Osteocyte (in vitro differentiated cells): ENCODE measurements at regions not wholly inside any gene's neighbourhood (a gene's known extent, or its start where the extent isn't known, plus 50 kb on each side); places are given as distances from the start of the nearest gene placed in this dataset.

ENCODE experiments used
- DNase-seq: peaks from one replicate; pipeline ENCODE4 v3.0.0; 2021; ENCODE audit warnings: mixed read lengths; ENCODE audit not compliant: unreplicated experiment; ENCODE audit errors: extremely low spot score
- H3K27ac Mint-ChIP-seq: one replicate; pipeline ENCODE4 v1.8.0; 2021; ENCODE audit warnings: mild to moderate bottlenecking, mixed read lengths; ENCODE audit not compliant: unreplicated experiment
- H3K27me3 Mint-ChIP-seq: one replicate; pipeline ENCODE4 v1.8.0; 2021; ENCODE audit warnings: mixed read lengths; ENCODE audit not compliant: unreplicated experiment
- H3K36me3 Mint-ChIP-seq: one replicate; pipeline ENCODE4 v1.8.0; 2021; ENCODE audit warnings: mixed read lengths; ENCODE audit not compliant: unreplicated experiment
- H3K4me1 Mint-ChIP-seq: one replicate; pipeline ENCODE4 v1.8.0; 2021; ENCODE audit warnings: mixed read lengths; ENCODE audit not compliant: unreplicated experiment
- H3K4me3 Mint-ChIP-seq: one replicate; pipeline ENCODE4 v1.8.0; 2021; ENCODE audit warnings: mild to moderate bottlenecking, moderate library complexity, mixed read lengths; ENCODE audit not compliant: unreplicated experiment
- H3K9me3 Mint-ChIP-seq: one replicate; pipeline ENCODE4 v1.8.0; 2021; ENCODE audit warnings: mixed read lengths; ENCODE audit not compliant: unreplicated experiment
- TF ChIP-seq, protein P1 (sequence below): fragments of 200-600 bp; sonication (generic); IDR thresholded peaks from 2 replicates; pipeline ENCODE4 v1.5.0; 2021; ENCODE audit warnings: antibody characterized with exemption, mild to moderate bottlenecking, moderate library complexity

DNA sequence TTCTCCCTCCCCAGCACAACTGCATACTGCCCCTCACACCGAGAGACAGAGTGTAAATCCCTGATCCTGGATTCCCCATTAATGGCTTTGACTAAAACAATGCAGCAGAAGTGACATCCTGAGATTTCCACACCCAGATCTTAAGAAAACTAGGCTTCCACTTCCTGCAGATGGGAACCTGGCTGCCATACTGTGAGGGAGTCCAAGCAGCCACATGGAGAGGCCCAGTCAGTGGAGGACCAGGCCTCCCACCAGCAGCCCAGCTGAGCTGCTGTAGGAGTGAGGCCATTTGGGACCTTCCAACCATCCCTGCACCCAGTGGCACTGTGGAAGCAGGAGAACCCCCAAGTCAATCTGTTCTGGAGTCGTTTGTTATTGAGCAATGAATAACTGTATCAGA, 120.6 kb downstream of the CRYAA start:
- H3K4me1 Mint-ChIP-seq = peaks cover 17% of the 10 kb centered on the region
- H3K27ac Mint-ChIP-seq = no peak overlapping the region
- TF ChIP-seq, protein P1, sequence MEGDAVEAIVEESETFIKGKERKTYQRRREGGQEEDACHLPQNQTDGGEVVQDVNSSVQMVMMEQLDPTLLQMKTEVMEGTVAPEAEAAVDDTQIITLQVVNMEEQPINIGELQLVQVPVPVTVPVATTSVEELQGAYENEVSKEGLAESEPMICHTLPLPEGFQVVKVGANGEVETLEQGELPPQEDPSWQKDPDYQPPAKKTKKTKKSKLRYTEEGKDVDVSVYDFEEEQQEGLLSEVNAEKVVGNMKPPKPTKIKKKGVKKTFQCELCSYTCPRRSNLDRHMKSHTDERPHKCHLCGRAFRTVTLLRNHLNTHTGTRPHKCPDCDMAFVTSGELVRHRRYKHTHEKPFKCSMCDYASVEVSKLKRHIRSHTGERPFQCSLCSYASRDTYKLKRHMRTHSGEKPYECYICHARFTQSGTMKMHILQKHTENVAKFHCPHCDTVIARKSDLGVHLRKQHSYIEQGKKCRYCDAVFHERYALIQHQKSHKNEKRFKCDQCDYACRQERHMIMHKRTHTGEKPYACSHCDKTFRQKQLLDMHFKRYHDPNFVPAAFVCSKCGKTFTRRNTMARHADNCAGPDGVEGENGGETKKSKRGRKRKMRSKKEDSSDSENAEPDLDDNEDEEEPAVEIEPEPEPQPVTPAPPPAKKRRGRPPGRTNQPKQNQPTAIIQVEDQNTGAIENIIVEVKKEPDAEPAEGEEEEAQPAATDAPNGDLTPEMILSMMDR = no peak
- H3K4me3 Mint-ChIP-seq = no peak overlapping the region
- peaks cover 5% of the 10 kb centered on the region for H3K27me3 Mint-ChIP-seq
- no peaks in the 10 kb centered on the region for H3K9me3 Mint-ChIP-seq
- H3K36me3 Mint-ChIP-seq = no peaks in the 10 kb centered on the region
- no peak for DNase-seq

DNA sequence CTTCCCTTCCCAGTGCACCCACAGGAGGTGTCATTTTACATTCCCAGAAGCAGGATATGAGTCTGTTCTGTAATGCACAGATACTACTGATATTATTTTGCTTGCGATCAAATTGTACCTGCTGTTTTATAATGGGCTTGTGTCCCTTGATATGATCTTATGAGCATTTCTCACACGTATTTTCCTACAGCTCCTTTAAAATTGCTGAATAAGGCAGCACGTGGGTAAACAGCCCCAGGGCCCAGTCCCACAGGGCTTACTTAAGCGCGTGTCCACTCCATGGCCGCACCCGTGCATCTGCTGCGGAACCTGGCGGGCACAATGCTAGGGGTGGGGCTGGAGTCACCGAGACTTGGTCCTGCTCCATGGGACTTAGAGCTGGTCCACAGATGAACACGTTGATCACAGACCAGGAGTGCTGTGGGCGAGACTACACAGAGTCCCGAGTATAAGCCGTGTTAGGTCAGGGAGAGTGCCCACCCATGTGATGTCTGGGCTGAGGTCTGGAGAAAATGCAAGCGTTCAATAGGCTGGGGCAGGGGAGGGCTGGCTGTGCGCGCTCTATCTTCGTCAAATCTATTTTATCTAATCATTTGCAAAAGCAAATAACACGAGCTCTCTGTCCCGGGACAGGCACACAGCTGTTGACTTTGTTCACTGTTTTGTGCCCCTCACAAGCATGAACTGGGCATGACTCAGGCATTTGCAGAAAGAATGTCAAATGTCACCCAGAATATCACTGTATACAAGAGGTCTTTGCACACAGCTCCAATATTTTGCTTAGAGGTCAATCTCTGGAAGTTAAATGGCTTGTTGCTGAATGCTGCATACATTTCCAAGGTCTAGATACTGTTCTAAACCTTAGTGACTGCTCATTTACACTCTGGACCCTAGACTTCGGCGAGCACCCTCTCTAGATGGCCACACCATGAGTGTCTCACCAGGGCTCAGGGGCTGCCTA, 119.3 kb downstream of the CRYAA start:
- Mint-ChIP-seq H3K36me3 (no peaks in the 10 kb centered on the region), H3K27ac (no peak overlapping the region), H3K27me3 (no peaks in the 10 kb centered on the region), H3K9me3 (no peaks in the 10 kb centered on the region), H3K4me3 (no peak overlapping the region), H3K4me1 (peaks cover 17% of the 10 kb centered on the region)
- TF ChIP-seq, protein P1 = no peak
- no peak for DNase-seq

DNA sequence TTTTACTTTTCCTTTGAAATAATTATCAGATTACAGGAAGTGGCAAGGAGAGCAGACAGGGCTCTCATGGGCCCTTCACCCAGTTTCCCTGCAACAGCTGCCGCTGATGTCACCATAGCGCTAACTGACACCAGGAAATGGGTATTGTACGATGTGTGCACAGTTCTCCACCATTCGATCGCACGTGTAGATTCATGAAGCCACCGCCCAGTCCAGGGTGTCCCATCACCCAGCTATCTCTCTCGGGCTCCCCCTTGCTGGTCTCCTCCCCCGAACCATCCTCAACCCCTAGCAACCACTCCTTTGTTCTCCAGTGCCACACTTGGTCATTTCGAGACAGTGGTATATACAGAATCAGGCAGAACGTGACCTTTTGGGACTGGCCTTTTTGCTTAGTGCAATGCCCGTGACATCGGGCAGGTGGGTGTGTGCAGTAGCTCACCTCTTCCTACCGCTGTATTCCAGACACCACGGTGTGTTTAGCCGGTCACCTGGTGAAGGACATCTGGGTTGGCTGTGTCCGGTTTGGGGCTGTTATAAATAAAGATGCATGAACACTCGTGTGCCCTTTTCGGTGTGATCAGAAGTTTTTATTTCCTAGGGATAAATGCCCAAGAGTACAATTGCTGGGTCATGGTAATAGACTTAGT, 118.4 kb downstream of the CRYAA start:
- Mint-ChIP-seq H3K27me3 (no peaks in the 10 kb centered on the region), H3K4me1 (peaks cover 17% of the 10 kb centered on the region), H3K9me3 (no peaks in the 10 kb centered on the region), H3K27ac (no peak overlapping the region), H3K4me3 (no peak overlapping the region), H3K36me3 (no peaks in the 10 kb centered on the region)
- TF ChIP-seq, protein P1 = no peak
- DNase-seq = no peak

DNA sequence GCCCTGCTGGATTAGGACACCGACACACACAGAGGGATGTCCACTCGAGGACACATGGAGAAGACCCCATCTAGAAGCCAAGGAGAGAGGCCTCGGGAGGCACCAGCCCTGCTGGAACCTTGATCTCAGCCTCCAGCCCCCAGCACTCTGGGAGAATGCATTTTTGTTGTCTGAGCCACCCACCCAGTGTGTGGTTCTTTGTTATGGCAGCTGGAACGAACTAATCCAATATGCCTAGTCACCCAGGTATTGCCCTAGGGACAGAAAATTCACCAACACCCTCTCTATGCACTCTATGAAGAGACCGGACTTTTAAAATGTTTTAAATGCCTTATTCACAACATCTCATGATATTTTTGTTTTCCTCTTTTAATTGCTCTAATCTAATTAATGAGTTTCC, 117.4 kb downstream of the CRYAA start:
- Mint-ChIP-seq H3K4me1 (peaks cover 17% of the 10 kb centered on the region), H3K4me3 (no peak overlapping the region), H3K27ac (no peak overlapping the region), H3K27me3 (no peaks in the 10 kb centered on the region), H3K36me3 (no peaks in the 10 kb centered on the region), H3K9me3 (no peaks in the 10 kb centered on the region)
- TF ChIP-seq, protein P1 = no peak
- no peak for DNase-seq

DNA sequence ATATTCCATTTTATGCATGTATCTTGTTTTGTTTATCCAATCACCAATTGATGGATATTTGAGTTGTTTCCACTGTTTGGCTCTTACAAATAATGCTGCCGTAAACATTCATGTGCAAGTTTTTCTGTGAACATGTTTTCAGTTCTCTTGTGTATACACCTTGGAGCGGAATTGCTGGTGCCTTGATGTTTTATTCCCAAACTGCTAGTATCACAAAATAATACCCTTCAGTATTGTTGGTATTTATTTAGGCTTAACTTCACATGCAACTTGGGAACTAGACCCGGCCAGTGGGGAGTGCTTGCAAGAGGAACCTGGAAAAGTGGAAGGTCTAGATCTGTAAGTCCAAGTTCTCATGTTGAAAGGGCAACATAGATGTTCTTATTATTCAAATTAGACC, 115.9 kb downstream of the CRYAA start:
- Mint-ChIP-seq H3K36me3 (no peaks in the 10 kb centered on the region), H3K4me1 (peaks cover 17% of the 10 kb centered on the region), H3K27me3 (no peaks in the 10 kb centered on the region), H3K4me3 (no peak overlapping the region), H3K9me3 (no peaks in the 10 kb centered on the region), H3K27ac (no peak overlapping the region)
- TF ChIP-seq, protein P1 = no peak
- DNase-seq = no peak
